ENCODE measurements at regions not wholly inside any gene's neighbourhood (a gene's known extent, or its start where the extent isn't known, plus 50 kb on each side); places are given as distances from the start of the nearest gene placed in this dataset.

GRCh38 chr6:167643223-167643622 is 183.5 kb upstream of the AFDN start:
- TF ChIP-seq POLR2A (IDR thresholded peaks at IDR 0.05) (no peak), CTCF (IDR thresholded peaks at IDR 0.05) (no peak)

All from lower leg skin (tissue), 3 donors.